Astrocyte (in vitro differentiated cells and primary cell): ENCODE measurements at regions not wholly inside any gene's neighbourhood (a gene's known extent, or its start where the extent isn't known, plus 50 kb on each side); places are given as distances from the start of the nearest gene placed in this dataset.

Experiments used
- DNase-seq: peaks from one replicate; pipeline ENCODE4 v3.0.0-alpha.2; 2010; ENCODE audit warnings: low read depth
- FAIRE-seq: peaks from 2 replicates; lab custom pipeline; 2011; peaks lifted over from hg19 to GRCh38; lab: Jason Lieb, UNC
- H2AFZ ChIP-seq: 2 replicates; pipeline ENCODE4 v1.6.0; 2012; ENCODE audit warnings: low read depth, low read length, inconsistent platforms
- H3K27ac ChIP-seq: 2 replicates; pipeline ENCODE4 v1.5.1; 2011; ENCODE audit warnings: low read depth, low read length, inconsistent platforms
- H3K27me3 ChIP-seq: 2 replicates; pipeline ENCODE4 v1.6.0; 2011; ENCODE audit warnings: low read length, inconsistent platforms; ENCODE audit not compliant: insufficient read depth
- H3K36me3 ChIP-seq: 2 replicates; pipeline ENCODE4 v1.5.1; 2011; ENCODE audit warnings: low read length, inconsistent platforms; ENCODE audit not compliant: insufficient read depth
- H3K4me1 ChIP-seq: 2 replicates; pipeline ENCODE4 v1.5.1; 2011; ENCODE audit warnings: low read length, inconsistent platforms; ENCODE audit not compliant: insufficient read depth
- H3K4me2 ChIP-seq: 2 replicates; pipeline ENCODE4 v1.6.0; 2012; ENCODE audit warnings: low read length, inconsistent platforms
- H3K4me3 ChIP-seq: 2 replicates; pipeline ENCODE4 v1.5.1; 2011; ENCODE audit warnings: low read depth, mild to moderate bottlenecking, low read length, inconsistent platforms; ENCODE audit not compliant: insufficient read depth
- H3K79me2 ChIP-seq: 2 replicates; pipeline ENCODE4 v1.6.0; 2012; ENCODE audit warnings: mild to moderate bottlenecking, low read length, inconsistent platforms; ENCODE audit not compliant: insufficient read depth
- H3K9ac ChIP-seq: 2 replicates; pipeline ENCODE4 v1.6.0; 2012; ENCODE audit warnings: mild to moderate bottlenecking, low read length, inconsistent platforms
- H3K9me3 ChIP-seq: 2 replicates; pipeline ENCODE4 v1.5.1; 2012; ENCODE audit warnings: low read depth, mild to moderate bottlenecking, low read length, inconsistent platforms; ENCODE audit not compliant: insufficient read depth
- H4K20me1 ChIP-seq: 2 replicates; pipeline ENCODE4 v1.6.0; 2012; ENCODE audit warnings: low read length, inconsistent platforms; ENCODE audit not compliant: insufficient read depth
- H3K27ac Mint-ChIP-seq: one replicate; pipeline ENCODE4 v1.8.0; 2021; ENCODE audit warnings: mild to moderate bottlenecking, mixed read lengths; ENCODE audit not compliant: unreplicated experiment
- H3K27me3 Mint-ChIP-seq: one replicate; pipeline ENCODE4 v1.8.0; 2021; ENCODE audit warnings: low read depth, mixed read lengths; ENCODE audit not compliant: unreplicated experiment
- H3K36me3 Mint-ChIP-seq: one replicate; pipeline ENCODE4 v1.8.0; 2021; ENCODE audit warnings: low read depth, mixed read lengths; ENCODE audit not compliant: unreplicated experiment
- H3K4me1 Mint-ChIP-seq: one replicate; pipeline ENCODE4 v1.8.0; 2021; ENCODE audit warnings: low read depth, mixed read lengths; ENCODE audit not compliant: unreplicated experiment
- H3K4me3 Mint-ChIP-seq: one replicate; pipeline ENCODE4 v1.8.0; 2021; ENCODE audit warnings: mild to moderate bottlenecking, moderate library complexity, mixed read lengths; ENCODE audit not compliant: unreplicated experiment
- H3K9me3 Mint-ChIP-seq: one replicate; pipeline ENCODE4 v1.8.0; 2021; ENCODE audit warnings: mild to moderate bottlenecking, mixed read lengths; ENCODE audit not compliant: unreplicated experiment
- CTCF ChIP-seq: IDR thresholded peaks from 2 replicates; pipeline ENCODE4 v1.5.1; 2011; ENCODE audit warnings: low read depth, mild to moderate bottlenecking, inconsistent platforms, low read length, moderate library complexity; ENCODE audit not compliant: insufficient read depth
- EZH2 ChIP-seq: IDR thresholded peaks from 2 replicates; pipeline ENCODE4 v1.6.1; 2012; ENCODE audit warnings: mild to moderate bottlenecking, low read length, inconsistent platforms; ENCODE audit not compliant: insufficient read depth

GRCh38 chr2:12119841-12120240 lies 373.4 kb downstream of the LPIN1 start:
- H3K27me3 ChIP-seq = no peaks in the 10 kb centered on the region
- peaks cover 2% of the 10 kb centered on the region for H3K9me3 Mint-ChIP-seq
- no peaks in the 10 kb centered on the region for H3K36me3 ChIP-seq
- no peaks in the 10 kb centered on the region for H3K79me2 ChIP-seq
- no peak for FAIRE-seq
- H3K4me1 Mint-ChIP-seq = no peaks in the 10 kb centered on the region
- H3K27ac ChIP-seq = peak overlapping the region; percentile 13
- no peak overlapping the region for H2AFZ ChIP-seq
- DNase-seq = peak; percentile 45
- H3K9me3 ChIP-seq = no peaks in the 10 kb centered on the region
- no peak for TF ChIP-seq EZH2
- no peak for TF ChIP-seq CTCF
- no peak overlapping the region for H3K27ac Mint-ChIP-seq
- peak overlapping the region; percentile 54 for H3K4me2 ChIP-seq
- H3K4me3 Mint-ChIP-seq = no peak overlapping the region
- peaks cover 18% of the 10 kb centered on the region for H3K4me1 ChIP-seq
- H3K4me3 ChIP-seq = no peak overlapping the region
- no peaks in the 10 kb centered on the region for H3K36me3 Mint-ChIP-seq
- H3K27me3 Mint-ChIP-seq = peaks cover 15% of the 10 kb centered on the region
- H4K20me1 ChIP-seq = no peaks in the 10 kb centered on the region
- no peak overlapping the region for H3K9ac ChIP-seq

GRCh38 chr2:12120281-12121150 lies 374.1 kb downstream of the LPIN1 start:
- H4K20me1 ChIP-seq = no peaks in the 10 kb centered on the region
- no peak overlapping the region for H3K27ac Mint-ChIP-seq
- H2AFZ ChIP-seq = no peak overlapping the region
- no peaks in the 10 kb centered on the region for H3K27me3 ChIP-seq
- H3K4me1 ChIP-seq = peaks cover 18% of the 10 kb centered on the region
- peak; percentile 23 for FAIRE-seq
- H3K4me2 ChIP-seq = peak overlapping the region; percentile 54
- H3K4me1 Mint-ChIP-seq = no peaks in the 10 kb centered on the region
- no peaks in the 10 kb centered on the region for H3K36me3 Mint-ChIP-seq
- peaks cover 20% of the 10 kb centered on the region for H3K27me3 Mint-ChIP-seq
- H3K9me3 ChIP-seq = no peaks in the 10 kb centered on the region
- peak; percentile 45 for DNase-seq
- peaks cover 2% of the 10 kb centered on the region for H3K9me3 Mint-ChIP-seq
- TF ChIP-seq CTCF (no peak), EZH2 (no peak)
- peak overlapping the region; percentile 42 for H3K27ac ChIP-seq
- no peak overlapping the region for H3K4me3 Mint-ChIP-seq
- H3K4me3 ChIP-seq = no peak overlapping the region
- no peaks in the 10 kb centered on the region for H3K79me2 ChIP-seq
- H3K9ac ChIP-seq = no peak overlapping the region
- H3K36me3 ChIP-seq = no peaks in the 10 kb centered on the region

- Histone ChIP-seq H3K36me3 (no peaks in the 10 kb centered on the region), H2AFZ (no peak overlapping the region), H4K20me1 (no peaks in the 10 kb centered on the region), H3K4me3 (no peak overlapping the region), H3K79me2 (no peaks in the 10 kb centered on the region), H3K4me1 (peaks cover 14% of the 10 kb centered on the region), H3K9ac (no peak overlapping the region), H3K9me3 (no peaks in the 10 kb centered on the region), H3K27ac (no peak overlapping the region), H3K27me3 (no peaks in the 10 kb centered on the region), H3K4me2 (no peak overlapping the region)
- DNase-seq (no peak), FAIRE-seq (no peak)
- Mint-ChIP-seq H3K4me1 (no peaks in the 10 kb centered on the region), H3K36me3 (no peaks in the 10 kb centered on the region), H3K27ac (no peak overlapping the region), H3K9me3 (no peaks in the 10 kb centered on the region), H3K4me3 (no peak overlapping the region), H3K27me3 (peaks cover 20% of the 10 kb centered on the region)
- TF ChIP-seq CTCF (no peak), EZH2 (no peak)
Observed at GRCh38 chr2:12124790-12125189, 378.4 kb downstream of the LPIN1 start.
